Tibial artery (tissue), 4 donors: ENCODE measurements at regions not wholly inside any gene's neighbourhood (a gene's known extent, or its start where the extent isn't known, plus 50 kb on each side); places are given as distances from the start of the nearest gene placed in this dataset.

Experiments used
- DNase-seq, 2 donors: peaks; one replicate each; pipeline ENCODE4 v3.0.0-alpha.2; 2019
- H3K27ac ChIP-seq, 2 donors: fragments of 200-600 bp; sonication (generic) in 1 of 2; 1 replicate in 1 of 2; 2 replicates in 1 of 2; pipeline ENCODE4 v1.5.1; 2018 to 2019; ENCODE audit warnings: mild to moderate bottlenecking in 1 of 2
- H3K27me3 ChIP-seq, 2 donors: fragments of 200-600 bp; sonication (generic) in 1 of 2; one replicate each; pipeline versions ENCODE4 v1.5.1 to v1.6.0; 2016 to 2019
- H3K36me3 ChIP-seq, 3 donors: fragments of 200-600 bp; sonication (generic) in 2 of 3; one replicate each; pipeline ENCODE4 v1.5.1; 2016 to 2019; ENCODE audit warnings: mild to moderate bottlenecking in 2 of 3
- H3K4me1 ChIP-seq, 4 donors: fragments of 200-600 bp; sonication (generic) in 2 of 4; 1 replicate in 3 of 4; 2 replicates in 1 of 4; pipeline ENCODE4 v1.5.1; 2016 to 2019
- H3K4me3 ChIP-seq, 2 donors: fragments of 200-600 bp; sonication (generic) in 1 of 2; 1 replicate in 1 of 2; 2 replicates in 1 of 2; pipeline ENCODE4 v1.5.1; 2018 to 2019; ENCODE audit warnings: mild to moderate bottlenecking in 2 of 2
- H3K9me3 ChIP-seq, 3 donors: fragments of 200-600 bp; sonication (generic) in 1 of 3; one replicate each; pipeline ENCODE4 v1.5.1; 2016 to 2019
- intact Hi-C: fragments of 100-400 bp; cut with DNase I; formaldehyde crosslinking; loops from one replicate; pipeline ENCODE4 v1.15.0; 2023; ENCODE audit warnings: low total_unique reads
- TF ChIP-seq, protein P1 (sequence below), 2 experiments: fragments of 200-600 bp in 1 of 2; fragments of 450-650 bp in 1 of 2; IDR thresholded peaks; one replicate each; pipeline ENCODE4 v1.5.1; 2017 to 2019; ENCODE audit warnings: antibody characterized with exemption in 2 of 2, mild to moderate bottlenecking in 1 of 2, moderate library complexity in 1 of 2

DNA sequence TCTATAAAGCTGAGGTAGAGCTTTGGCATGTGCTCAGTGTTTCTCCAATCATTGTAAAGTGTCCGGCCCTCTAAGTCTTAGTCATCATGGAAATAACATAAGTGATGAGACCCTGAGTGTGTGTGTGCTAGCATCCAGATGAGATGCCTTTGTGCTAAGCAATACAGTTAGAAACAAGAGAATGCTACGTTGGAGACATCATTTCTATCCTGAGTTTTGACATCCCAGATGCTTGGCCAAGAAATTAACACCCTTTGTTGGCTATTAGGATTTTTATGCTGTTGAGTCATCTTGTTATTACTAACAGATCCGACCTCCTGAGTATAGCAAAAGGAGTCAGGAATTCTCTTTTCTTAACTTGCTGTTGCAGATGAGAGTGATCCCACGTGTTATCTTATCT, 508.0 kb downstream of the GADD45G start:
- TF ChIP-seq, protein P1, sequence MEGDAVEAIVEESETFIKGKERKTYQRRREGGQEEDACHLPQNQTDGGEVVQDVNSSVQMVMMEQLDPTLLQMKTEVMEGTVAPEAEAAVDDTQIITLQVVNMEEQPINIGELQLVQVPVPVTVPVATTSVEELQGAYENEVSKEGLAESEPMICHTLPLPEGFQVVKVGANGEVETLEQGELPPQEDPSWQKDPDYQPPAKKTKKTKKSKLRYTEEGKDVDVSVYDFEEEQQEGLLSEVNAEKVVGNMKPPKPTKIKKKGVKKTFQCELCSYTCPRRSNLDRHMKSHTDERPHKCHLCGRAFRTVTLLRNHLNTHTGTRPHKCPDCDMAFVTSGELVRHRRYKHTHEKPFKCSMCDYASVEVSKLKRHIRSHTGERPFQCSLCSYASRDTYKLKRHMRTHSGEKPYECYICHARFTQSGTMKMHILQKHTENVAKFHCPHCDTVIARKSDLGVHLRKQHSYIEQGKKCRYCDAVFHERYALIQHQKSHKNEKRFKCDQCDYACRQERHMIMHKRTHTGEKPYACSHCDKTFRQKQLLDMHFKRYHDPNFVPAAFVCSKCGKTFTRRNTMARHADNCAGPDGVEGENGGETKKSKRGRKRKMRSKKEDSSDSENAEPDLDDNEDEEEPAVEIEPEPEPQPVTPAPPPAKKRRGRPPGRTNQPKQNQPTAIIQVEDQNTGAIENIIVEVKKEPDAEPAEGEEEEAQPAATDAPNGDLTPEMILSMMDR (IDR thresholded peaks at IDR 0.05) = no peak
- Histone ChIP-seq H3K27ac (no peak overlapping the region), H3K27me3 (no peaks in the 10 kb centered on the region), H3K36me3 (no peaks in the 10 kb centered on the region), H3K9me3 (no peaks in the 10 kb centered on the region), H3K4me1 (peaks cover 0 to 8% (median 0%) of the 10 kb centered on the region in 4 donors), H3K4me3 (no peak overlapping the region)
- intact Hi-C loops = no loop called here
- DNase-seq = no peak

DNA sequence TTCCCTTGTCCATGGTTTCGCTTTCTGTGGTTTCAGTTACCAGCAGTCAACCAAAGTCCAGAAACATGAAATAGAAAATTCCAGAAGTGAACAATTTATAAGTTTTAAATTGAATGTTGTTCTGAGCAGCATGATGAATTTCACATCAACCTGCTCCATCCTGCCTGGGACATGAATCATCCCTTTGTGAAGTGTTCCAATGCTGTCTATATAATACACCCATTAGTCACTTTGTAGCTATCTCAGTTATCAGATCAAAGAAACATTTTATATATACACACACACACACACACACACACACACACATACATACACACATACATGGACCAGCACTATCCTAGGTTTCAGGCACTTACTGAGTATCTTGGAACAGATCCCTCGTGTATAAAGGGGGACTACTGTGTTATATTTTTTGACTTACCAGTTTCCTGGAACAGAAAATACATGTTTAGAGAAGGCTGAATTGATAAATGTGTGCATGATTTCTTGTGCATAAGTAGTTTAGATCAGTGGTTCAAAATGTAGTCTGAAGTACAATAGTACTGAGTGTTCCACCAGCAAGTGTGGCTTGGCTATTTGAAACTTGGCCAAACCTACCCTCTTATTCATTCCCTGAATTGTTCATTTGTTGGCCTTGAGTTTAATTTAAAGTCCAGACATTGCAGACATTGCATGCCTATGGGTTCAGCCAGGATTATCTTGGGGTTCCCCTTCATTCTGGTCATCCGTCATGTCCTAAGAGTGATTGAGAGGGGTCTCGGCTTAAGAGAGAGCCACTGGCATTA, 510.0 kb downstream of the GADD45G start:
- no peak overlapping the region for H3K4me3 ChIP-seq
- TF ChIP-seq, protein P1 (IDR thresholded peaks at IDR 0.05) = no peak

DNA sequence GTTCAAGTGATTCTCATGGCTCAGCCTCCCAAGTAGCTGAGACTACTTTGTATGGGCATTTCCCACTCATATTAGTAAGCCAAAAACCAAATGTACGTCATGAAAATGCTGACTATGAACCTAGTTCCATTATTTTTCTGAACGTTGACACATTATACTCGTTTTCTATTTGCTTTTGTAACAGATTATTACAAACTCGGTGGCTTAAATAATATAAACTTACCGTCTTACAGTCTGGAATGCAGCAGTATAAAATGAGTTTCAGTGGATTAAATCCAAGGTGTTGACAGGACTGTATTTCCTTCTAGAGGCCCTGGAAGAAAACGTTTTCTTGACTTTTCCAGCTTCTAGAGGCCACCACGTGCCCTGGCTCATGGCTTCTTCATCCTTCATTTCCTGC, 517.0 kb downstream of the GADD45G start:
- no peak for DNase-seq
- no peaks in the 10 kb centered on the region for H3K4me1 ChIP-seq
- no peaks in the 10 kb centered on the region for H3K27me3 ChIP-seq
- TF ChIP-seq, protein P1 (IDR thresholded peaks at IDR 0.05) = no peak
- H3K9me3 ChIP-seq = peaks cover 0 to 10% (median 4%) of the 10 kb centered on the region in 3 donors
- H3K36me3 ChIP-seq = no peaks in the 10 kb centered on the region
- intact Hi-C loops = no loop called here
- H3K27ac ChIP-seq = no peak overlapping the region
- H3K4me3 ChIP-seq = no peak overlapping the region

More for the DNA sequence above, 510.0 kb downstream of the GADD45G start:
- Histone ChIP-seq H3K27me3 (no peaks in the 10 kb centered on the region), H3K36me3 (no peaks in the 10 kb centered on the region), H3K4me1 (no peaks in the 10 kb centered on the region), H3K27ac (no peak overlapping the region), H3K9me3 (no peaks in the 10 kb centered on the region)
- DNase-seq = no peak
- intact Hi-C loops = no loop called here

DNA sequence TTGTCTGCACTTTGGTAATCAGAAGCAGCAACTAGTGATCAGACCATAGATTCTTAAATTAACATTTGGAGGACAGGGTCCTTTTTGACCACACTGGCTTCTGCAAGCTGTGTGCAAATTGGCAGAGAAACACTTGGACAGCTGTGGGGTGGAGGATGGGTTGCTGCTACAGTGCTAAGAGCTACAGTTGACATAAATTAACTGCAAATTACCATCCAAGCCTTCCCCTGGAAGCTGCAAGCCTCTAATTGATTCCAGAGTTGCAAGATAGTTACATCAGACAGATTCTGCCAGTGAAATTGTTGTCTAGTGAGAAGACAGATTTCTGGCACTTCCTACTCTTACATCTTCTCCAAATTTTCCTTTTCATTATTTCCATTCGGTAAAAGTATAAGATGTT, 517.7 kb downstream of the DIRAS2 start:
- H3K27me3 ChIP-seq = peaks cover 0 to 2% of the 10 kb centered on the region in 2 donors
- no peak overlapping the region for H3K27ac ChIP-seq
- TF ChIP-seq, protein P1 (IDR thresholded peaks at IDR 0.05) = no peak
- H3K36me3 ChIP-seq = no peaks in the 10 kb centered on the region
- H3K9me3 ChIP-seq = peaks cover 0 to 10% (median 4%) of the 10 kb centered on the region in 3 donors
- no peaks in the 10 kb centered on the region for H3K4me1 ChIP-seq
- intact Hi-C loops = no loop called here
- no peak overlapping the region for H3K4me3 ChIP-seq
- DNase-seq = no peak

DNA sequence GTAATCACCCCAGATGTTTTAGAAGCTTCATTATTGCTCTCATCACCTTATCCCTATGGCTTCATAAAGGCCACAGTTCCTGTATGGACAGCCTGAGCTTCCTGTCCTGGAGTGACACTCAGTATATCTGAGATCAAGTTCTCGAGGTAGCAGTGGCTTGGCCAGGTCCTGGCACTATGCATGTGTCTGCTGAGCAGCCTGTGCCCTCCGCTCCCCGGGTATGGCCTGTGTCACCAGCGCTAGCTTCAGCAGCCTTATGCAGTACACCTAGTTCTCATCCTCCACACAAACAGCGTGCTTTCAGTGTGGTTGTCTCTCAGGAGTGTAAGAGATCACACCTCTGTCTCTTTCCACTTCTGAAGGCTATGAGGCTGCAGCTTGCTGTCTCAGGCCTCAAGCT, 514.7 kb downstream of the DIRAS2 start:
- H3K36me3 ChIP-seq = no peaks in the 10 kb centered on the region
- no peak overlapping the region for H3K4me3 ChIP-seq
- TF ChIP-seq, protein P1 (IDR thresholded peaks at IDR 0.05) = no peak
- no peak for DNase-seq
- H3K27me3 ChIP-seq = peaks cover 0 to 10% of the 10 kb centered on the region in 2 donors
- no peaks in the 10 kb centered on the region for H3K4me1 ChIP-seq
- intact Hi-C loops = no loop called here
- peaks cover 0 to 7% (median 3%) of the 10 kb centered on the region in 3 donors for H3K9me3 ChIP-seq
- no peak overlapping the region for H3K27ac ChIP-seq
